ENCODE measurements at regions not wholly inside any gene's neighbourhood (a gene's known extent, or its start where the extent isn't known, plus 50 kb on each side); places are given as distances from the start of the nearest gene placed in this dataset.

DNA sequence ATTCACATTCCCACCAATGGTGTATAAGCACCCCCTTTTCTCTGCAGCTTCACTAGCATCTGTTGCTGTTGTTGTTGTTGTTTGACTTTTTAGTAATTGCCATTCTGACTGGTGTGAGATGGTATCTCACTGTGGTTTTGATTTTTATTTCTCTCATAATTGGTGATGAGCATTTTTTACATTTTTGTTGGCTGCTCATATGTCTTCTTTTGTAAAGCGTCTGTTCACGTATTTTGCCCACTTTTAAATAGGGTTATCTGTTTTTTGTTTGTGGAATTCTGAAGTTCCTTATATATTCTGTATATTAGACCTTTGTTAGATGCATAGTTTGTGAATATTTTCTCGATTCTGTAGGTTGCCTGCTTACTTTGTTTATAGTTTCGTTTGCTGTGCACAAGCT is 278.4 kb upstream of the TNP1 start:
- POLR2A ChIA-PET, result no interaction called here
- H3K9me3 Mint-ChIP-seq, result peaks cover 25% of the 10 kb centered on the region
- no peaks in the 10 kb centered on the region for H3K4me1 Mint-ChIP-seq

DNA sequence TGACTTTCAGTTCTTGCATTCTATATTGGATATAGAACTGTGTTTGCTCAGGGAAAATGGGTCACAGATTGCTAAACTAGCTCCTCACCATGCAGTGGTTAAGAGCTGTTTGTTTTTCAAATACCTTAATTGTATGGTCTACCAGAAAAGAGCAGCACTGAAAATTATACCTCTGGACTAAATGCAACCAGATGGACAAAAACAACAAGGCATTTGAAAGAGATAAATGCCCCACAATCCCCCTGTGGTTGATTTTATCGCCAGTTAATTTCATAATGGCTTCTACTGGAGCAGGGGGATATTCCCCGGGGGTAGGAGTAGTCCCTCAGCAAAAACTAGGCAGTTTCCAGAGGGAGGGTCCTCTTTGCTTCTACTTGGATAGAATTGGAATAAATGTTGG is 267.9 kb upstream of the TNP1 start:
- H3K27me3 Mint-ChIP-seq, result peaks cover 6% of the 10 kb centered on the region
- CTCF ChIA-PET, result no interaction called here
- intact Hi-C loops (cut with micrococcal nuclease), result no loop called here

More for the DNA sequence above, 278.4 kb upstream of the TNP1 start:
- no peak overlapping the region for H3K27ac Mint-ChIP-seq
- CTCF ChIA-PET, result no interaction called here
- TF ChIP-seq, protein P1, sequence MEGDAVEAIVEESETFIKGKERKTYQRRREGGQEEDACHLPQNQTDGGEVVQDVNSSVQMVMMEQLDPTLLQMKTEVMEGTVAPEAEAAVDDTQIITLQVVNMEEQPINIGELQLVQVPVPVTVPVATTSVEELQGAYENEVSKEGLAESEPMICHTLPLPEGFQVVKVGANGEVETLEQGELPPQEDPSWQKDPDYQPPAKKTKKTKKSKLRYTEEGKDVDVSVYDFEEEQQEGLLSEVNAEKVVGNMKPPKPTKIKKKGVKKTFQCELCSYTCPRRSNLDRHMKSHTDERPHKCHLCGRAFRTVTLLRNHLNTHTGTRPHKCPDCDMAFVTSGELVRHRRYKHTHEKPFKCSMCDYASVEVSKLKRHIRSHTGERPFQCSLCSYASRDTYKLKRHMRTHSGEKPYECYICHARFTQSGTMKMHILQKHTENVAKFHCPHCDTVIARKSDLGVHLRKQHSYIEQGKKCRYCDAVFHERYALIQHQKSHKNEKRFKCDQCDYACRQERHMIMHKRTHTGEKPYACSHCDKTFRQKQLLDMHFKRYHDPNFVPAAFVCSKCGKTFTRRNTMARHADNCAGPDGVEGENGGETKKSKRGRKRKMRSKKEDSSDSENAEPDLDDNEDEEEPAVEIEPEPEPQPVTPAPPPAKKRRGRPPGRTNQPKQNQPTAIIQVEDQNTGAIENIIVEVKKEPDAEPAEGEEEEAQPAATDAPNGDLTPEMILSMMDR (IDR thresholded peaks at IDR 0.05), result no peak
- no peak for DNase-seq
- peaks cover 5% of the 10 kb centered on the region for H3K27me3 Mint-ChIP-seq
- no peak for ATAC-seq (ENCODE audit: low read depth)
- intact Hi-C loops (cut with micrococcal nuclease), result no loop called here
- H3K36me3 Mint-ChIP-seq (ENCODE audit: low read depth), result no peaks in the 10 kb centered on the region
- no peak overlapping the region for H3K4me3 Mint-ChIP-seq

DNA sequence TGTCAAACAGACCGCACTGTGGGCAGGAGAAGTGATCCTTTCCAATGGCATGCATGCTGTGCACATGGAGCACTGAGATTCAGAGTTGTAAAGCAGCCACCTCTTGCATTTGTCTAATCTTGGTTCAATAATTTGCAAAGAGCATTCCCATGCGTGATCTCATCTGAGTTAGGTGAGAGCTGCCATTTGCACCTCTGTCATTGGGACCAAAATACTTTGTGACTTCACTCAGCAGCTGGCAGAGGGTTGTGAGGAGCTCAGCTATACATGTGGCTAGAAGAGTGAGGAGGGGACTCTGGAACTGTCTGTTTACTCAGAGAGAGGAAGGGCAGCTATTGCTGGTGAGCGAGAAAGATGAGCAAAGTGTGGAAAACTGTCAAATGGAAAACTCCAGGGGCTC is 265.1 kb upstream of the TNP1 start:
- H3K4me3 Mint-ChIP-seq, result no peak overlapping the region
- H3K36me3 Mint-ChIP-seq (ENCODE audit: low read depth), result no peaks in the 10 kb centered on the region
- H3K27me3 Mint-ChIP-seq, result peaks cover 10% of the 10 kb centered on the region
- ChIA-PET CTCF (no interaction called here), POLR2A (no interaction called here)
- ATAC-seq (ENCODE audit: low read depth), result no peak
- H3K27ac Mint-ChIP-seq, result no peak overlapping the region
- no peaks in the 10 kb centered on the region for H3K9me3 Mint-ChIP-seq
- no peak for DNase-seq
- intact Hi-C loops (cut with micrococcal nuclease), result no loop called here
- TF ChIP-seq, protein P1 (IDR thresholded peaks at IDR 0.05), result no peak
- no peaks in the 10 kb centered on the region for H3K4me1 Mint-ChIP-seq

More for the DNA sequence above, 267.9 kb upstream of the TNP1 start:
- Mint-ChIP-seq H3K27ac (no peak overlapping the region), H3K36me3 (ENCODE audit: low read depth) (no peaks in the 10 kb centered on the region), H3K9me3 (no peaks in the 10 kb centered on the region), H3K4me3 (no peak overlapping the region), H3K4me1 (no peaks in the 10 kb centered on the region)
- TF ChIP-seq, protein P1 (IDR thresholded peaks at IDR 0.05), result no peak
- POLR2A ChIA-PET, result no interaction called here
- ATAC-seq (ENCODE audit: low read depth) (no peak), DNase-seq (no peak)

DNA sequence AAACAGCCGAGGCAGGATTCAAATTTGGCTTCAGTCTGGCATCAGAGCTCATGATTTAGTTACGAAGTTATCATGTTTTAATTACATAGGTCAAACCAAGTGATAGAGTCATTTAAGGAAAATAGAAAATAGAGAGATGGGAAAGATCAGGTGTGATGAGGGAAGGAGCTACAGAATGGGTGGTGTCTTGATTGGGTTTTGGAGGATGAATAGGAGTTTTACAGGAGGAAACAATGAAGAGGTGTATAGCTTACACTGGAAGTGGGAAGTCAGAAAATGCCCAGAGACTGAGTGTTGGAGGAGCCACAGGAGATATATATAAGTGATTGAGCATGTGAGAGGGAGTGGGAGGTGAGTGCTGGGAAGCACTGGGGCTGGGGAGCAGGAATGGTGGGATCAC is 264.2 kb upstream of the TNP1 start:
- ATAC-seq (ENCODE audit: low read depth) (no peak), DNase-seq (no peak)
- Mint-ChIP-seq H3K36me3 (ENCODE audit: low read depth) (no peaks in the 10 kb centered on the region), H3K27me3 (peaks cover 10% of the 10 kb centered on the region), H3K4me1 (no peaks in the 10 kb centered on the region), H3K9me3 (no peaks in the 10 kb centered on the region), H3K4me3 (no peak overlapping the region), H3K27ac (no peak overlapping the region)
- ChIA-PET CTCF (no interaction called here), POLR2A (no interaction called here)
- TF ChIP-seq, protein P1 (IDR thresholded peaks at IDR 0.05), result no peak
- intact Hi-C loops (cut with micrococcal nuclease), result no loop called here

DNA sequence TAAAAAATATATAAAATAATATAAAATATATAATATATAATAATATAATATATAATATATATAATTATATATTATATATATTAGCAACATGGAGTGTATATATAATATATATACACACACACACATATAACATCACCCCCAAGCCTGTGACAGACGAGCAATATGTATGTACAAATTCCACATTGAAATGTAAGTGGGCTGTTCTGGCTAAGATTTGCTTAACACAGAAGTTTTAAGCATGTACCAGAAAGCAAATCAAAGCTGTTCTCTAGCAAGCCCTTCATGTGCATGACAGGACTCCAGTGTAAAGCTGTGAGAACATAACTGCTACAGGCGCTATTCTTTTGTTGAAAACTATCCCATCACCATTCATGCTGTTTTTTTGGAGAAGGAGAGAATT is 261.7 kb upstream of the TNP1 start:
- ChIA-PET POLR2A (no interaction called here), CTCF (no interaction called here)
- Mint-ChIP-seq H3K4me1 (no peaks in the 10 kb centered on the region), H3K4me3 (no peak overlapping the region), H3K36me3 (ENCODE audit: low read depth) (no peaks in the 10 kb centered on the region), H3K9me3 (no peaks in the 10 kb centered on the region), H3K27ac (no peak overlapping the region), H3K27me3 (peaks cover 14% of the 10 kb centered on the region)
- TF ChIP-seq, protein P1 (IDR thresholded peaks at IDR 0.05), result no peak
- DNase-seq (no peak), ATAC-seq (ENCODE audit: low read depth) (no peak)
- intact Hi-C loops (cut with micrococcal nuclease), result no loop called here

Measured in activated B cell treated with CpG ODN at 0.5 μM for 24 hours (primary cell).